Cardiac muscle cell (in vitro differentiated cells and primary cell): ENCODE measurements at regions not wholly inside any gene's neighbourhood (a gene's known extent, or its start where the extent isn't known, plus 50 kb on each side); places are given as distances from the start of the nearest gene placed in this dataset.
A peak's percentile ranks its signal among the peaks of the same experiment; 100 is the strongest.
"Not testable (repeated sequence)": the region's sequence is repeated elsewhere in the genome, so short reads cannot be mapped to it uniquely, and the experiment has no call there.

Experiments used
- DNase-seq, 2 donors: peaks; one replicate each; pipeline versions ENCODE4 v3.0.0 to v3.0.0-alpha.2; 2010 to 2017; ENCODE audit warnings: low read depth in 1 of 2, low spot score in 1 of 2
- H3K27ac ChIP-seq: fragments of 200-600 bp; sonication (generic); 2 replicates; pipeline ENCODE4 v1.5.1; 2016
- H3K27me3 ChIP-seq: fragments of 200-600 bp; sonication (generic); 2 replicates; pipeline ENCODE4 v1.6.0; 2016; ENCODE audit warnings: control low read depth
- H3K36me3 ChIP-seq: fragments of 200-600 bp; sonication (generic); 2 replicates; pipeline ENCODE4 v1.5.1; 2016; ENCODE audit warnings: control low read depth
- H3K4me1 ChIP-seq: fragments of 200-600 bp; sonication (generic); 2 replicates; pipeline ENCODE4 v1.8.1; 2017; ENCODE audit warnings: low read depth, mild to moderate bottlenecking, mixed run types
- H3K4me3 ChIP-seq: fragments of 200-600 bp; sonication (generic); 2 replicates; pipeline ENCODE4 v1.5.1; 2016; ENCODE audit warnings: mild to moderate bottlenecking
- H3K9me3 ChIP-seq: fragments of 200-600 bp; sonication (generic); 2 replicates; pipeline ENCODE4 v1.5.1; 2017; ENCODE audit warnings: low read depth, mild to moderate bottlenecking, control low read depth
- TF ChIP-seq, protein P1 (sequence below): IDR thresholded peaks from 2 replicates; pipeline ENCODE4 v1.5.1; 2012; ENCODE audit warnings: low read depth, mild to moderate bottlenecking, low read length

DNA sequence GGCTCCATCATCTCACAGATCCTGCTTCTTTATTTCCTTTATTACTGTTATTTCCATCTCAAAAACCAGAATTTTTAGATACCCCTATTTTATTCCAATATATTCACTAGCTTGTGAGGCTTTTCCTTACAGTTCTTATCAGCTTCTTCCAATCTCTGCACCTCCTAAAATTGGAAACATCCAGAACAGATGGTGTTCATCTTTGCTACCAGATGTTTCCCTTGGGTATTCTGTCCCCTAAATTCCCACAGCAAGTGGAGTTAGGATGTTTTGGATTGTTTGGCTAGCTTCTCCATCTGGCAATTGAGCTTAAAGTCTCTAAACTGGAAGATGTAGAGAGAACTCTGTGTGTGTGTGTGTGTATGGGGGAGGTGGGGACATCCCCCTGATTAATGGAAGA is 580.4 kb downstream of the DTWD2 start:
- Histone ChIP-seq H3K27ac (no peak overlapping the region), H3K9me3 (no peaks in the 10 kb centered on the region), H3K36me3 (no peaks in the 10 kb centered on the region), H3K4me1 (no peaks in the 10 kb centered on the region), H3K27me3 (no peaks in the 10 kb centered on the region), H3K4me3 (no peak overlapping the region)
- DNase-seq = no peak
- TF ChIP-seq, protein P1, sequence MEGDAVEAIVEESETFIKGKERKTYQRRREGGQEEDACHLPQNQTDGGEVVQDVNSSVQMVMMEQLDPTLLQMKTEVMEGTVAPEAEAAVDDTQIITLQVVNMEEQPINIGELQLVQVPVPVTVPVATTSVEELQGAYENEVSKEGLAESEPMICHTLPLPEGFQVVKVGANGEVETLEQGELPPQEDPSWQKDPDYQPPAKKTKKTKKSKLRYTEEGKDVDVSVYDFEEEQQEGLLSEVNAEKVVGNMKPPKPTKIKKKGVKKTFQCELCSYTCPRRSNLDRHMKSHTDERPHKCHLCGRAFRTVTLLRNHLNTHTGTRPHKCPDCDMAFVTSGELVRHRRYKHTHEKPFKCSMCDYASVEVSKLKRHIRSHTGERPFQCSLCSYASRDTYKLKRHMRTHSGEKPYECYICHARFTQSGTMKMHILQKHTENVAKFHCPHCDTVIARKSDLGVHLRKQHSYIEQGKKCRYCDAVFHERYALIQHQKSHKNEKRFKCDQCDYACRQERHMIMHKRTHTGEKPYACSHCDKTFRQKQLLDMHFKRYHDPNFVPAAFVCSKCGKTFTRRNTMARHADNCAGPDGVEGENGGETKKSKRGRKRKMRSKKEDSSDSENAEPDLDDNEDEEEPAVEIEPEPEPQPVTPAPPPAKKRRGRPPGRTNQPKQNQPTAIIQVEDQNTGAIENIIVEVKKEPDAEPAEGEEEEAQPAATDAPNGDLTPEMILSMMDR = no peak

DNA sequence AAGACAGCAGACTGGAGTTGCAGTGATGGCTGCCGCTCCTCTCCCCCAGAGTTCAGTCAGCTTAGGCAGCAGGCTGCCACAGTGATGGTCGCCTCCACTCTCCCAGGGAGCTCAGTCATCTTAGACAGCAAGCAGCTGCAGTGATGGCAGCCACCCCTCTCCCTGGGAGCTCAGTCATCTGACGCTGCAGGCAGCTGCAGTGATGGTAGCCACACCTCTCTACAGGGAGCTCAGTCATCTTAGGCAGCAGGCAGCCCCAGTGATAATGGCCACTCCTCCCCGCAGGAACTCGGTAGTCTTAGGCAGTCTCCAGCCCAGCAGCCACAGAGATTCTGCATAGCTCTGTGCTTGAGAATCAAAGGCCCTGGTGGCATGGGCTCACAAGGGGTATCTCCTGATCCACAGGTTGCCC is 582.7 kb downstream of the DTWD2 start:
- H3K9me3 ChIP-seq = no peaks in the 10 kb centered on the region
- H3K4me1 ChIP-seq = no peaks in the 10 kb centered on the region
- H3K27ac ChIP-seq = no peak overlapping the region
- H3K36me3 ChIP-seq = no peaks in the 10 kb centered on the region
- TF ChIP-seq, protein P1 = no peak
- H3K4me3 ChIP-seq = no peak overlapping the region
- peak in 1 of 2 donors; percentile 2 for DNase-seq
- H3K27me3 ChIP-seq = no peaks in the 10 kb centered on the region

DNA sequence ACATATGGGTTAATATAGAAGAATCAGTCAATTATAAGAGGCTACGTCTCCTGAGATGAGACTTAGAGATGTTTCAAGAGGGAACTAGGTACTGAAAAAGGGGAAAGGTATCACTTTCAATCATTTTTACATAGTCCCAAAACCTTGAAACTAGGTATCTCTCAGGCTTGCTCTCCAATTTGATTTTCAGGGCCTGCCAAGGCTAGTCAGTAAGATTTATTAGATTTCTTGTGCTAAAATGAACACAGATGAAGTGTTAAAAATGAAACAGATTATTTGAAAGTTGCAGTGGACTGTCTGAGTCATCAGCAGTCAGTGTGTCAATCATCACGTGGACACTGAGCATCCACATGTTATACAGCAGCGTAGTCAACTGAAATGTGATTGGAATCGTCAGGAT is 591.1 kb downstream of the DTWD2 start:
- no peak for DNase-seq
- H3K27me3 ChIP-seq = no peaks in the 10 kb centered on the region
- H3K4me1 ChIP-seq = no peaks in the 10 kb centered on the region
- TF ChIP-seq, protein P1 = no peak
- H3K36me3 ChIP-seq = no peaks in the 10 kb centered on the region
- H3K4me3 ChIP-seq = no peak overlapping the region
- H3K27ac ChIP-seq = no peak overlapping the region
- H3K9me3 ChIP-seq = no peaks in the 10 kb centered on the region

DNA sequence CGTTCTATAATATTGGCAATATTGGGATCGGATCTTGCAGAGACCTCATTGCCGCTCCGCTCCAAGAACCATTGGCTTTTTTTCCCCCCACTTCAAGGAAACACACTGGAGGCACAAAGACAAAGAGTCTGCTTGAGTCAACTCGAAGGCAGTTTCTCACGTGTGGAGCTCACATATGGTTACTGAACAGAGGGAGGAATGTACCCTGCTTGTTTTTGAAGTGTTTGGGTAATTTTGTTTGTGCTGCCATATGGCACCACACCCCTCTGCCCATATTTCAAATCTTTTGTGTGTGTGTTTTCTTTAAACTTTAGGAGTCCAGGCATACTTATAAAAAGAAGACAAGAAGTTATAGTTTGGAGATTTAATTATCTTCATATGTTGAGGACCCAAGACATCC is 595.9 kb downstream of the DTWD2 start:
- no peak overlapping the region for H3K4me3 ChIP-seq
- TF ChIP-seq, protein P1 = no peak
- H3K36me3 ChIP-seq = no peaks in the 10 kb centered on the region

DNA sequence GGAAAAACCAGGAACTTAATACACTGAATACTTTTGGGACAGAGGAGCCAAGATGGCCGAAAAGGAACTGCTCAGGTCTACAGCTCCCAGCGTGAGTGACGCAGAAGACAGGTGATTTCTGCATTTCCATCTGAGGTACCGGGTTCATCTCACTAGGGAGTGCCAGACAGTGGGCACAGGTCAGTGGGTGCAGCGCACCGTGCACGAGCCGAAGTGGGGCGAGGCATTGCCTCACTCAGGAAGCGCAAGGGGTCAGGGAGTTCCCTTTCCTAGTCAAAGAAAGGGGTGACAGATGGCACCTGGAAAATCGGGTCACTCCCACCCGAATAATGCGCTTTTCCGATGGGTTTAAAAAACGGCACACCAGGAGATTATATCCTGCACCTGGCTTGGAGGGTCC is 605.4 kb downstream of the DTWD2 start:
- not testable (repeated sequence) for H3K36me3 ChIP-seq, DNase-seq, H3K27ac ChIP-seq, H3K9me3 ChIP-seq, H3K4me1 ChIP-seq, H3K27me3 ChIP-seq, H3K4me3 ChIP-seq

More for the DNA sequence above, 595.9 kb downstream of the DTWD2 start:
- Histone ChIP-seq H3K27ac (no peak overlapping the region), H3K27me3 (no peaks in the 10 kb centered on the region), H3K9me3 (no peaks in the 10 kb centered on the region), H3K4me1 (no peaks in the 10 kb centered on the region)
- DNase-seq = no peak

DNA sequence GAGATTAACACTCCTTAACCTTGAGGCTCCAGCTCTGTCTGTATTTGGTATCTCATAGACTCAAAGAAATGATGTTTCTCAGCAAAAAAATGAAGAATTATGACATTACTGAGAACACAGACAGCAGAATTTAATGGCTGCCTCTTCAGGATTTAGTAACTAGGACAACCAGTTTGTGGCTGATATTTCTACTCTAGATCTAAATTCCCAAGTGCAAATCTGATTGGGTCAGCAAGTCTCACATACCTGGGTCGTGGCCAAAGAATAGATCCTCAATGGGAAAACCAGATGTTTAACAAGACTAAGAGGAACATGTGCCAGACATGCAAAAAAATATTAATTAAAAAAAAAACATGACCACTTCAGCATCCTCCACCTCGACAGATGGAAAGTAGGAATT is 608.9 kb downstream of the DTWD2 start:
- H3K27ac ChIP-seq = no peak overlapping the region
- H3K9me3 ChIP-seq = no peaks in the 10 kb centered on the region
- H3K36me3 ChIP-seq = no peaks in the 10 kb centered on the region
- TF ChIP-seq, protein P1 = no peak
- DNase-seq = no peak
- H3K4me1 ChIP-seq = no peaks in the 10 kb centered on the region
- H3K27me3 ChIP-seq = no peaks in the 10 kb centered on the region
- H3K4me3 ChIP-seq = no peak overlapping the region
